SK-N-SH (cell line): ENCODE measurements at regions not wholly inside any gene's neighbourhood (a gene's known extent, or its start where the extent isn't known, plus 50 kb on each side); places are given as distances from the start of the nearest gene placed in this dataset.

Experiments used
- CTCF ChIA-PET: fragments of 300-600, 350-600 bp; formaldehyde crosslinking; extraction: SDS; loops from one replicate; lab custom pipeline; 2021; lab: Yijun Ruan, JAX
- POLR2A ChIA-PET: fragments of 350-600 bp; sonication (Branson Sonifier 250); formaldehyde crosslinking; extraction: SDS; loops from one replicate; lab custom pipeline; 2020; ENCODE audit warnings: antibody characterized with exemption, inconsistent platforms; lab: Yijun Ruan, JAX
- DNase-seq: peaks from one replicate; pipeline ENCODE4 v3.0.0; 2012
- H2AFZ ChIP-seq: fragments of 200-600 bp; sonication (generic); 2 replicates; pipeline ENCODE4 v1.8.1; 2016; ENCODE audit warnings: antibody characterized with exemption, mild to moderate bottlenecking, low read depth
- H3F3A ChIP-seq: fragments of 200-600 bp; sonication (generic); replicated peaks from 2 replicates; pipeline ENCODE3; 2016; ENCODE audit warnings: antibody characterized with exemption, mild to moderate bottlenecking; ENCODE audit not compliant: insufficient read depth
- H3K27ac ChIP-seq, 2 experiments: fragments of 200-500 bp in 1 of 2; fragments of 200-600 bp in 1 of 2; sonication (Bioruptor generic) in 1 of 2; sonication (generic), shearing (Covaris generic) in 1 of 2; 2 replicates each; pipeline versions ENCODE4 v1.5.1 to v1.6.1; 2014 to 2016; ENCODE audit warnings: low read depth in 2 of 2, inconsistent platforms in 1 of 2, low read length in 1 of 2, mild to moderate bottlenecking in 1 of 2, mixed read lengths in 1 of 2
- H3K27me3 ChIP-seq: fragments of 200-600 bp; sonication (generic), shearing (Covaris generic); 2 replicates; pipeline ENCODE4 v1.6.1; 2016; ENCODE audit warnings: mixed run types; ENCODE audit not compliant: insufficient read depth
- H3K36me3 ChIP-seq, 2 experiments: fragments of 200-500 bp in 1 of 2; fragments of 200-600 bp in 1 of 2; sonication (Bioruptor generic) in 1 of 2; sonication (generic) in 1 of 2; replicated peaks in 1 of 2; 2 replicates each; pipeline versions ENCODE3 to v1.5.1; 2014 to 2016; ENCODE audit warnings: low read length in 1 of 2, mild to moderate bottlenecking in 1 of 2; ENCODE audit not compliant: insufficient read depth in 2 of 2, control insufficient read depth in 1 of 2
- H3K4me1 ChIP-seq, 2 experiments: fragments of 200-500 bp in 1 of 2; fragments of 200-600 bp in 1 of 2; sonication (Bioruptor generic) in 1 of 2; sonication (generic), shearing (Covaris generic) in 1 of 2; 2 replicates each; pipeline versions ENCODE4 v1.5.1 to v1.6.1; 2014 to 2016; ENCODE audit warnings: low read depth in 1 of 2, low read length in 1 of 2, mixed run types in 1 of 2; ENCODE audit not compliant: insufficient read depth in 2 of 2, control insufficient read depth in 1 of 2
- H3K4me2 ChIP-seq: fragments of 200-600 bp; sonication (generic), shearing (Covaris generic); 2 replicates; pipeline ENCODE4 v1.6.1; 2017; ENCODE audit warnings: mixed run types
- H3K4me3 ChIP-seq, 2 experiments: fragments of 200-500 bp in 1 of 2; fragments of 200-600 bp in 1 of 2; sonication (Bioruptor generic) in 1 of 2; sonication (generic), shearing (Covaris generic) in 1 of 2; 2 replicates each; pipeline versions ENCODE4 v1.5.1 to v1.8.1; 2014 to 2016; ENCODE audit warnings: low read depth in 2 of 2, inconsistent platforms in 1 of 2, low read length in 1 of 2, mild to moderate bottlenecking in 1 of 2, mixed read lengths in 1 of 2, moderate library complexity in 1 of 2
- H3K79me2 ChIP-seq: fragments of 200-600 bp; sonication (generic); 2 replicates; pipeline ENCODE4 v1.8.1; 2017; ENCODE audit warnings: mild to moderate bottlenecking; ENCODE audit not compliant: insufficient read depth
- H3K9ac ChIP-seq: fragments of 200-600 bp; sonication (generic); 2 replicates; pipeline ENCODE4 v1.6.1; 2017; ENCODE audit warnings: mixed run types
- H3K9me2 ChIP-seq: fragments of 200-600 bp; sonication (generic); 2 replicates; pipeline ENCODE4 v1.6.1; 2017; ENCODE audit warnings: mixed run types
- H3K9me3 ChIP-seq: fragments of 200-600 bp; sonication (generic); 2 replicates; pipeline ENCODE4 v1.6.1; 2017; ENCODE audit warnings: mixed run types, mild to moderate bottlenecking, moderate library complexity
- H4K20me1 ChIP-seq: fragments of 200-600 bp; sonication (generic); 2 replicates; pipeline ENCODE4 v1.6.1; 2017; ENCODE audit warnings: mild to moderate bottlenecking, mixed run types; ENCODE audit not compliant: insufficient read depth
- CHD2 ChIP-seq: fragments of 150-350 bp; IDR thresholded peaks from 2 replicates; pipeline ENCODE4 v1.6.1; 2018; ENCODE audit warnings: low read length; ENCODE audit not compliant: partially characterized antibody
- ELF1 ChIP-seq: IDR thresholded peaks from 2 replicates; pipeline ENCODE4 v1.4.0; 2012
- EP300 ChIP-seq, 2 experiments: IDR thresholded peaks; 2 replicates each; pipeline versions ENCODE4 v1.4.0 to v1.6.1; 2012; ENCODE audit warnings: borderline replicate concordance in 1 of 2, low read depth in 1 of 2, low read length in 1 of 2
- EZH2phosphoT487 ChIP-seq: fragments of 200-600 bp; sonication (generic); IDR thresholded peaks from 2 replicates; pipeline ENCODE4 v1.6.1; 2017; ENCODE audit warnings: low read depth, mixed run types, mild to moderate bottlenecking, antibody characterized with exemption, moderate library complexity, borderline replicate concordance
- JUND ChIP-seq: IDR thresholded peaks from 2 replicates; pipeline ENCODE4 v1.4.0; 2012
- MAX ChIP-seq: IDR thresholded peaks from 2 replicates; pipeline ENCODE4 v1.4.0; 2012; ENCODE audit warnings: low read depth
- MXI1 ChIP-seq: IDR thresholded peaks from 2 replicates; pipeline ENCODE4 v1.6.1; 2012; ENCODE audit warnings: mild to moderate bottlenecking, low read depth, low read length, improper control_type of control experiment
- NRF1 ChIP-seq: IDR thresholded peaks from 2 replicates; pipeline ENCODE4 v1.6.1; 2012; ENCODE audit warnings: low read depth, mild to moderate bottlenecking, low read length
- SMC3 ChIP-seq: IDR thresholded peaks from 2 replicates; pipeline ENCODE4 v1.6.1; 2012; ENCODE audit warnings: low read depth, low read length, improper control_type of control experiment
- TCF12 ChIP-seq: IDR thresholded peaks from 2 replicates; pipeline ENCODE4 v1.4.0; 2012
- WGBS: methylation state at CpG from one replicate; pipeline ENCODE4 v1.1.6; 2017; ENCODE audit warnings: low lambda C conversion rate; 5-methylcytosine and 5-hydroxymethylcytosine counted together
- TF ChIP-seq, protein P1 (sequence below): IDR thresholded peaks from 2 replicates; pipeline ENCODE4 v1.4.0; 2012; ENCODE audit warnings: low read depth, borderline replicate concordance
- TF ChIP-seq, protein P2 (sequence below): IDR thresholded peaks from 2 replicates; pipeline ENCODE4 v1.4.0; 2012; ENCODE audit warnings: low read depth, borderline replicate concordance

DNA sequence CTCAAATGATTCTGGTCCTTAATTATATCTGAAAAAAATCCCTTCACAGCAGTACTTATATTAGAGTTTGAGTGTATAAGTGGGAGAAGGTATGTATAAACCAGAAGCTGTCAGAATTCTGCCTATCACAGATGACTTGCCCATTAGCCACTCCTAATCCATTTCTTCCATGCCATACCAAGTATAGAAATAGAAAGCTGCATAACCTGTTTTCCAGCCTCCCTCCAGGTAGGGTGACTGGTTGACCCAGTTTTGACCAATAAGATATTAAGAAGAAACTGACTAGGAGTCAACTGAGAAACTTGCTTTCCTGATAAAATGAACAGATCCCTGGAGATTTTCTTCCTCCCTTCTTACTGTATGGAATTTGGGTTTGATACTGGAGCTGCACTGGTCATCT, 112.2 kb upstream of the GRIK2 start:
- no peaks in the 10 kb centered on the region for H4K20me1 ChIP-seq
- H3K9ac ChIP-seq = no peak overlapping the region
- no peaks in the 10 kb centered on the region for H3K27me3 ChIP-seq
- ChIA-PET POLR2A (no interaction called here), CTCF (no interaction called here)
- H3K9me3 ChIP-seq = no peaks in the 10 kb centered on the region
- no peaks in the 10 kb centered on the region for H3F3A ChIP-seq
- H2AFZ ChIP-seq = no peak overlapping the region
- H3K4me2 ChIP-seq = no peak overlapping the region
- H3K9me2 ChIP-seq = no peaks in the 10 kb centered on the region
- DNase-seq = no peak
- no peaks in the 10 kb centered on the region for H3K4me1 ChIP-seq
- H3K36me3 ChIP-seq = no peaks in the 10 kb centered on the region
- H3K27ac ChIP-seq = no peak overlapping the region
- no peak overlapping the region for H3K4me3 ChIP-seq
- no peaks in the 10 kb centered on the region for H3K79me2 ChIP-seq
- TF ChIP-seq SMC3 = no peak
- no peak for TF ChIP-seq MAX
- TF ChIP-seq NRF1 = no peak
- TF ChIP-seq, protein P1, sequence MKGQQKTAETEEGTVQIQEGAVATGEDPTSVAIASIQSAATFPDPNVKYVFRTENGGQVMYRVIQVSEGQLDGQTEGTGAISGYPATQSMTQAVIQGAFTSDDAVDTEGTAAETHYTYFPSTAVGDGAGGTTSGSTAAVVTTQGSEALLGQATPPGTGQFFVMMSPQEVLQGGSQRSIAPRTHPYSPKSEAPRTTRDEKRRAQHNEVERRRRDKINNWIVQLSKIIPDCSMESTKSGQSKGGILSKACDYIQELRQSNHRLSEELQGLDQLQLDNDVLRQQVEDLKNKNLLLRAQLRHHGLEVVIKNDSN = no peak
- no peak for TF ChIP-seq JUND
- no peak for TF ChIP-seq EP300 (IDR thresholded peaks at IDR 0.05; ENCODE audit: borderline replicate concordance in 1 of 2, low read depth in 1 of 2, low read length in 1 of 2)
- TF ChIP-seq, all 33 proteins: peak for 0

DNA sequence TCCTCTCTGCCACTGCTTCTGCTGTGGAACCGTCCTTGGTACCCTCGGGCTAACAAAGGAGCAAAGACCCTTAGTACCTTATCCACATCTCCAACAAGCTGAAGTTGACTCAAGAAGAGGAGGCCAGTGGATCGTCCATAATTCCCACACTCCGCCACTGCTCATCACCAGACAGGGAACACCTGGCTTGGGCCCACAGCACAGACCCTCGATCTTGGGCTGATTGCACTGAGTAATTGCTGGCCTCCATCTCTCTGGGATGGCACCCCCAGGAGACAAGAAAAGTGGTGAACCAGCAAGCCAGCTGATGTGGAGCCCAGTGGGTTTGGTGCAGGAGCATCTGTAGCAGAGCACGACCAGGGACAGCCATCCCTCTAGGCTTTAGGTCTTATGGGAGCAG, 109.4 kb upstream of the GRIK2 start:
- H4K20me1 ChIP-seq = no peaks in the 10 kb centered on the region
- no peak overlapping the region for H3K4me3 ChIP-seq
- no peak for TF ChIP-seq EZH2phosphoT487
- no peak for TF ChIP-seq ELF1
- TF ChIP-seq, protein P1 = no peak
- no peak for TF ChIP-seq MXI1
- no peak for TF ChIP-seq TCF12
- TF ChIP-seq, protein P2, sequence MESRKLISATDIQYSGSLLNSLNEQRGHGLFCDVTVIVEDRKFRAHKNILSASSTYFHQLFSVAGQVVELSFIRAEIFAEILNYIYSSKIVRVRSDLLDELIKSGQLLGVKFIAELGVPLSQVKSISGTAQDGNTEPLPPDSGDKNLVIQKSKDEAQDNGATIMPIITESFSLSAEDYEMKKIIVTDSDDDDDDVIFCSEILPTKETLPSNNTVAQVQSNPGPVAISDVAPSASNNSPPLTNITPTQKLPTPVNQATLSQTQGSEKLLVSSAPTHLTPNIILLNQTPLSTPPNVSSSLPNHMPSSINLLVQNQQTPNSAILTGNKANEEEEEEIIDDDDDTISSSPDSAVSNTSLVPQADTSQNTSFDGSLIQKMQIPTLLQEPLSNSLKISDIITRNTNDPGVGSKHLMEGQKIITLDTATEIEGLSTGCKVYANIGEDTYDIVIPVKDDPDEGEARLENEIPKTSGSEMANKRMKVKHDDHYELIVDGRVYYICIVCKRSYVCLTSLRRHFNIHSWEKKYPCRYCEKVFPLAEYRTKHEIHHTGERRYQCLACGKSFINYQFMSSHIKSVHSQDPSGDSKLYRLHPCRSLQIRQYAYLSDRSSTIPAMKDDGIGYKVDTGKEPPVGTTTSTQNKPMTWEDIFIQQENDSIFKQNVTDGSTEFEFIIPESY = no peak
- TF ChIP-seq CHD2 = no peak
- TF ChIP-seq, all 33 proteins: peak for 0
- DNase-seq = no peak
- ChIA-PET POLR2A (no interaction called here), CTCF (no interaction called here)
- H3K4me2 ChIP-seq = no peak overlapping the region
- no peaks in the 10 kb centered on the region for H3K9me2 ChIP-seq
- H3K27ac ChIP-seq = no peak overlapping the region
- no peaks in the 10 kb centered on the region for H3K9me3 ChIP-seq
- H3K4me1 ChIP-seq = no peaks in the 10 kb centered on the region; a peak in 1 of 4 replicates
- no peak overlapping the region for H3K9ac ChIP-seq
- H3K36me3 ChIP-seq = no peaks in the 10 kb centered on the region
- H2AFZ ChIP-seq = no peak overlapping the region
- no peaks in the 10 kb centered on the region for H3K79me2 ChIP-seq
- no peaks in the 10 kb centered on the region for H3K27me3 ChIP-seq
- WGBS = 38% methylated on average over 6 of the region's 6 CpGs
- no peaks in the 10 kb centered on the region for H3F3A ChIP-seq
